ENCODE measurements at regions not wholly inside any gene's neighbourhood (a gene's known extent, or its start where the extent isn't known, plus 50 kb on each side); places are given as distances from the start of the nearest gene placed in this dataset.

DNA sequence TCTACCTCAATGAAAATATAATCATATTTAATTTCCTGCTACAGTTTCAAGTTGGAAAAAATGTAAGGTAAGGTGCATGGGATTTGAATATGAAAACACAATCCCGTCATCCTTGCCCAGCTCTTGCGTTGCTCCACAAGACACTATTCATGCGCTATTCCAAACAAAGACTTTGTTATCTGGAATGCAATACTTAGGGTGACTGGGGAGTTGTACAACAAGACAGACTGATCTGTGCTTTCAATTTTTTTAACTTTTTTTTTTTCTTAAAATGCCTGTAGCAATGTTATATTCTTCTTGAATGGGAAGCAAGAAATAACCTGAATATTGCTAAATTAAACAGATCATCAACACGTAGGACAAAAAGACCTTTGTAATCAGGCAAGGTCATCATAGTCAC is 1077.2 kb downstream of the TTLL7 start:
- Mint-ChIP-seq H3K27ac (no peak overlapping the region), H3K9me3 (peaks cover 0 to 2% (median 0%) of the 10 kb centered on the region in 3 donors), H3K4me1 (no peaks in the 10 kb centered on the region), H3K36me3 (no peaks in the 10 kb centered on the region), H3K27me3 (no peaks in the 10 kb centered on the region), H3K4me3 (no peak overlapping the region)
- H3K4me1 ChIP-seq (ENCODE audit: control insufficient read depth in 1 of 2, extremely low read depth in 1 of 2, insufficient read depth in 2 of 2, low read length in 2 of 2): no peaks in the 10 kb centered on the region
- POLR2A ChIA-PET: no interaction called here
- H3K27ac ChIP-seq (ENCODE audit: low read length): no peak overlapping the region
- no peak overlapping the region for H3K4me3 ChIP-seq (ENCODE audit: control insufficient read depth in 1 of 2, extremely low read depth in 1 of 2, low read length in 1 of 2)
- DNase-seq: no peak
- no peaks in the 10 kb centered on the region for H3K27me3 ChIP-seq (replicated peaks in 1 of 2; ENCODE audit: control insufficient read depth in 2 of 2, extremely low read depth in 1 of 2, insufficient read depth in 2 of 2, low read length in 1 of 2)
- CTCF ChIA-PET: no interaction called here
- no peaks in the 10 kb centered on the region for H3K9me3 ChIP-seq
- no CpG with 5 or more reads among the region's 4 CpGs for WGBS (ENCODE audit: insufficient coverage)
- H3K36me3 ChIP-seq (ENCODE audit: control insufficient read depth in 2 of 2, extremely low read depth in 1 of 2, insufficient read depth in 1 of 2, low read length in 1 of 2): no peaks in the 10 kb centered on the region
- ATAC-seq (replicated peaks in 1 of 4): no peak

- ATAC-seq (replicated peaks in 1 of 4) (no peak), DNase-seq (no peak)
- H3K36me3 ChIP-seq (ENCODE audit: control insufficient read depth in 2 of 2, extremely low read depth in 1 of 2, insufficient read depth in 1 of 2, low read length in 1 of 2): no peaks in the 10 kb centered on the region
- H3K4me3 ChIP-seq (ENCODE audit: control insufficient read depth in 1 of 2, extremely low read depth in 1 of 2, low read length in 1 of 2): no peak overlapping the region
- H3K4me1 ChIP-seq (ENCODE audit: control insufficient read depth in 1 of 2, extremely low read depth in 1 of 2, insufficient read depth in 2 of 2, low read length in 2 of 2): no peaks in the 10 kb centered on the region
- H3K4me1 Mint-ChIP-seq: no peaks in the 10 kb centered on the region
- H3K27me3 Mint-ChIP-seq: no peaks in the 10 kb centered on the region
- H3K4me3 Mint-ChIP-seq: no peak overlapping the region
- H3K27ac ChIP-seq (ENCODE audit: low read length): no peak overlapping the region
- H3K27ac Mint-ChIP-seq: no peak overlapping the region
- H3K27me3 ChIP-seq (replicated peaks in 1 of 2; ENCODE audit: control insufficient read depth in 2 of 2, extremely low read depth in 1 of 2, insufficient read depth in 2 of 2, low read length in 1 of 2): no peaks in the 10 kb centered on the region
- POLR2A ChIA-PET: no interaction called here
- CTCF ChIA-PET: no interaction called here
- H3K9me3 Mint-ChIP-seq: peaks cover 0 to 2% (median 0%) of the 10 kb centered on the region in 3 donors
- H3K9me3 ChIP-seq: no peaks in the 10 kb centered on the region
- H3K36me3 Mint-ChIP-seq: no peaks in the 10 kb centered on the region
- 75% methylated on average over 1 of the region's 4 CpGs for WGBS (ENCODE audit: insufficient coverage)
These were observed 1078.3 kb downstream of the TTLL7 start for GRCh38 chr1:82920418-82921248.

DNA sequence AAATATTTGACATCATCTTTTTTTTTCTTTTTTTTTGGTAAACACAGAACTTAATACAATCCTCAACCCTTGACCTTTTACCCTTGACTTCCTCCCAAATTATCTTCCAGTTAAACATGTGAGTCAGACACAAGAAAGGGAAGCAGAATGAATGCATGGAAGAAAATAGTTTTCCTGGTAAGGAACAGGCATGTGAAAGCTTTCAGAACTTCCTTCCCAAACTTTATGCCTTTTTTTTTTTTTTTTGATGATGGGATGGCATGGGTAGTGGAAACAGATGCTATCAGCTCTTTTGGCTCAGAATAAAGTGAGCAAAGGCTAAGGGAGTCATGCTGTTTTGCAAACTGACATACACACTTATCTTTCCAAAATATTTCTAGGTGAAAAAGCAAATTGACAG is 1079.1 kb downstream of the TTLL7 start:
- H3K9me3 Mint-ChIP-seq: peaks cover 0 to under 1% (median 0%) of the 10 kb centered on the region in 3 donors
- no peak overlapping the region for H3K27ac ChIP-seq (ENCODE audit: low read length)
- no peaks in the 10 kb centered on the region for H3K36me3 Mint-ChIP-seq

DNA sequence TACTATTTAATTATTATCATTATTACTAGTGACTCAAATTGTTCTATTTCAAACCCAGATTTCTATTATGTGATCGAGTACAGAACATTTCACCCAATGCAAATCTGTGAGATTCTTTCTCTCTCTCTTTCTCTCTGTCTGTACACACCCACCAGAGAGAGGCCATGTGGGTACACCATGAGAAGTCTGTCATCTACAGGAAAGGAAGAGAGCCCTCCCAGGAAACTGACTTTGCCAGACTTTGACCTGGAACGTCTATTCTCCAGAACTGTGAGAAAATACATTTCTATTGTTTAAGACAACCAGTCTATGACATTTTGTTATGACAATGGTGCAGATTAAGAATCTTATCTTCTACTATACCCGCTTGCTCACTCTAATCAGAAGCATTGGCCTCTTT is 1091.6 kb downstream of the TTLL7 start:
- no peak overlapping the region for H3K27ac Mint-ChIP-seq
- POLR2A ChIA-PET: no interaction called here

More for the DNA sequence above, 1079.1 kb downstream of the TTLL7 start:
- H3K4me1 ChIP-seq (ENCODE audit: control insufficient read depth in 1 of 2, extremely low read depth in 1 of 2, insufficient read depth in 2 of 2, low read length in 2 of 2): no peaks in the 10 kb centered on the region
- no peak overlapping the region for H3K4me3 ChIP-seq (ENCODE audit: control insufficient read depth in 1 of 2, extremely low read depth in 1 of 2, low read length in 1 of 2)
- H3K4me3 Mint-ChIP-seq: no peak overlapping the region
- H3K27ac Mint-ChIP-seq: no peak overlapping the region
- H3K9me3 ChIP-seq: no peaks in the 10 kb centered on the region
- ChIA-PET CTCF (no interaction called here), POLR2A (no interaction called here)
- DNase-seq (no peak), ATAC-seq (replicated peaks in 1 of 4) (no peak)
- no peaks in the 10 kb centered on the region for H3K4me1 Mint-ChIP-seq
- H3K36me3 ChIP-seq (ENCODE audit: control insufficient read depth in 2 of 2, extremely low read depth in 1 of 2, insufficient read depth in 1 of 2, low read length in 1 of 2): no peaks in the 10 kb centered on the region
- no peaks in the 10 kb centered on the region for H3K27me3 Mint-ChIP-seq
- no peaks in the 10 kb centered on the region for H3K27me3 ChIP-seq (replicated peaks in 1 of 2; ENCODE audit: control insufficient read depth in 2 of 2, extremely low read depth in 1 of 2, insufficient read depth in 2 of 2, low read length in 1 of 2)

DNA sequence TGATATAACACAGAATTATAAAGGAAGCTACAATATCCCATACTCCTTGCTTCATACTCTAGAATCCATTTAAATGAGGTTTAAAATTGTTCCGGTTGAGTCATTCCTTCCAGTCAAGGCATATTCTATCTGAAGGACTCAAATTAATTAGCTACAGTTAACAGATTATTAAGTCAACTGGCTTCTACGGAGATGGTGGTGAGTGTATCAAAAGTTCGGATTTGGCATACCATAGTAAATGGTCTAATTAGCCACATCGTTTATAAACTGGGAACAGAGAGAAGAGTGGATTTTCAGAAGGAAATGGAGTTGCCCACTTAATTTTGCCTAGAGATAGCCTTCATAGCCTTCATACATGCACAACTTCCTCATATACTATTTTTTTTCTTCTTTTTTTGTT is 1095.3 kb downstream of the TTLL7 start:
- Mint-ChIP-seq H3K36me3 (no peaks in the 10 kb centered on the region), H3K27me3 (no peaks in the 10 kb centered on the region), H3K27ac (no peak overlapping the region), H3K4me1 (no peaks in the 10 kb centered on the region), H3K4me3 (no peak overlapping the region), H3K9me3 (no peaks in the 10 kb centered on the region)
- Histone ChIP-seq H3K27ac (ENCODE audit: low read length) (no peak overlapping the region), H3K36me3 (ENCODE audit: control insufficient read depth in 2 of 2, extremely low read depth in 1 of 2, insufficient read depth in 1 of 2, low read length in 1 of 2) (no peaks in the 10 kb centered on the region), H3K9me3 (no peaks in the 10 kb centered on the region), H3K4me3 (ENCODE audit: control insufficient read depth in 1 of 2, extremely low read depth in 1 of 2, low read length in 1 of 2) (no peak overlapping the region), H3K4me1 (ENCODE audit: control insufficient read depth in 1 of 2, extremely low read depth in 1 of 2, insufficient read depth in 2 of 2, low read length in 2 of 2) (no peaks in the 10 kb centered on the region), H3K27me3 (replicated peaks in 1 of 2; ENCODE audit: control insufficient read depth in 2 of 2, extremely low read depth in 1 of 2, insufficient read depth in 2 of 2, low read length in 1 of 2) (no peaks in the 10 kb centered on the region)
- DNase-seq (no peak), ATAC-seq (replicated peaks in 1 of 4) (no peak)
- no CpG with 5 or more reads among the region's 4 CpGs for WGBS (ENCODE audit: insufficient coverage)
- CTCF ChIA-PET: no interaction called here
- POLR2A ChIA-PET: no interaction called here

More for the DNA sequence above, 1091.6 kb downstream of the TTLL7 start:
- WGBS (ENCODE audit: insufficient coverage): no CpG with 5 or more reads among the region's 3 CpGs
- ATAC-seq (replicated peaks in 1 of 4) (no peak), DNase-seq (no peak)
- no peaks in the 10 kb centered on the region for H3K27me3 ChIP-seq (replicated peaks in 1 of 2; ENCODE audit: control insufficient read depth in 2 of 2, extremely low read depth in 1 of 2, insufficient read depth in 2 of 2, low read length in 1 of 2)
- no peaks in the 10 kb centered on the region for H3K9me3 ChIP-seq
- Mint-ChIP-seq H3K27me3 (no peaks in the 10 kb centered on the region), H3K9me3 (no peaks in the 10 kb centered on the region), H3K4me3 (no peak overlapping the region), H3K4me1 (no peaks in the 10 kb centered on the region), H3K36me3 (no peaks in the 10 kb centered on the region)
- CTCF ChIA-PET: no interaction called here
- no peaks in the 10 kb centered on the region for H3K36me3 ChIP-seq (ENCODE audit: control insufficient read depth in 2 of 2, extremely low read depth in 1 of 2, insufficient read depth in 1 of 2, low read length in 1 of 2)
- H3K27ac ChIP-seq (ENCODE audit: low read length): no peak overlapping the region
- H3K4me3 ChIP-seq (ENCODE audit: control insufficient read depth in 1 of 2, extremely low read depth in 1 of 2, low read length in 1 of 2): no peak overlapping the region
- no peaks in the 10 kb centered on the region for H3K4me1 ChIP-seq (ENCODE audit: control insufficient read depth in 1 of 2, extremely low read depth in 1 of 2, insufficient read depth in 2 of 2, low read length in 2 of 2)

- Histone ChIP-seq H3K4me3 (ENCODE audit: control insufficient read depth in 1 of 2, extremely low read depth in 1 of 2, low read length in 1 of 2) (no peak overlapping the region), H3K27ac (ENCODE audit: low read length) (no peak overlapping the region), H3K9me3 (no peaks in the 10 kb centered on the region), H3K36me3 (ENCODE audit: control insufficient read depth in 2 of 2, extremely low read depth in 1 of 2, insufficient read depth in 1 of 2, low read length in 1 of 2) (no peaks in the 10 kb centered on the region), H3K4me1 (ENCODE audit: control insufficient read depth in 1 of 2, extremely low read depth in 1 of 2, insufficient read depth in 2 of 2, low read length in 2 of 2) (no peaks in the 10 kb centered on the region), H3K27me3 (replicated peaks in 1 of 2; ENCODE audit: control insufficient read depth in 2 of 2, extremely low read depth in 1 of 2, insufficient read depth in 2 of 2, low read length in 1 of 2) (no peaks in the 10 kb centered on the region)
- H3K27me3 Mint-ChIP-seq: no peaks in the 10 kb centered on the region
- no peak overlapping the region for H3K27ac Mint-ChIP-seq
- ChIA-PET POLR2A (no interaction called here), CTCF (no interaction called here)
- no peaks in the 10 kb centered on the region for H3K36me3 Mint-ChIP-seq
- H3K4me1 Mint-ChIP-seq: no peaks in the 10 kb centered on the region
- ATAC-seq (replicated peaks in 1 of 4) (no peak), DNase-seq (no peak)
- H3K9me3 Mint-ChIP-seq: no peaks in the 10 kb centered on the region
- 100% methylated on average over 2 of the region's 5 CpGs for WGBS (ENCODE audit: insufficient coverage)
- H3K4me3 Mint-ChIP-seq: no peak overlapping the region
These were observed 1097.4 kb downstream of the TTLL7 start for GRCh38 chr1:82901561-82901960.

GRCh38 chr1:82901118-82901517 is 1097.8 kb downstream of the TTLL7 start:
- Mint-ChIP-seq H3K27ac (no peak overlapping the region), H3K4me1 (no peaks in the 10 kb centered on the region), H3K4me3 (no peak overlapping the region), H3K36me3 (no peaks in the 10 kb centered on the region), H3K27me3 (no peaks in the 10 kb centered on the region), H3K9me3 (no peaks in the 10 kb centered on the region)
- H3K4me1 ChIP-seq (ENCODE audit: control insufficient read depth in 1 of 2, extremely low read depth in 1 of 2, insufficient read depth in 2 of 2, low read length in 2 of 2): no peaks in the 10 kb centered on the region
- no peaks in the 10 kb centered on the region for H3K36me3 ChIP-seq (ENCODE audit: control insufficient read depth in 2 of 2, extremely low read depth in 1 of 2, insufficient read depth in 1 of 2, low read length in 1 of 2)
- H3K4me3 ChIP-seq (ENCODE audit: control insufficient read depth in 1 of 2, extremely low read depth in 1 of 2, low read length in 1 of 2): no peak overlapping the region
- ChIA-PET CTCF (no interaction called here), POLR2A (no interaction called here)
- H3K9me3 ChIP-seq: no peaks in the 10 kb centered on the region
- no CpG with 5 or more reads among the region's 1 CpG for WGBS (ENCODE audit: insufficient coverage)
- no peak overlapping the region for H3K27ac ChIP-seq (ENCODE audit: low read length)
- DNase-seq (no peak), ATAC-seq (replicated peaks in 1 of 4) (no peak)
- H3K27me3 ChIP-seq (replicated peaks in 1 of 2; ENCODE audit: control insufficient read depth in 2 of 2, extremely low read depth in 1 of 2, insufficient read depth in 2 of 2, low read length in 1 of 2): no peaks in the 10 kb centered on the region

Measured in T-cell (primary cell).